Natural killer cell treated with Interleukin-12 subunit alpha and Interleukin-12 subunit beta and Interleukin-15 and Interleukin-18, amount 100 ng/mL, for 72 hours (primary cell): ENCODE measurements at regions not wholly inside any gene's neighbourhood (a gene's known extent, or its start where the extent isn't known, plus 50 kb on each side); places are given as distances from the start of the nearest gene placed in this dataset.

Source experiments
- ATAC-seq, 2 donors: fragments of 150-1000 bp; cut with Tn5 transposase in 1 of 2; sonication (Bioruptor Pico), chemical (Tn5 transposase) in 1 of 2; 2 replicates each; pipeline ENCODE4 v1.10.0; 2021
- DNase-seq: peaks from one replicate; pipeline ENCODE4 v3.0.0; 2022; ENCODE audit warnings: low spot score
- H3K27ac Mint-ChIP-seq, 2 donors: 1 replicate in 1 of 2; 2 replicates in 1 of 2; pipeline ENCODE4 v1.8.0; 2022; ENCODE audit warnings: mixed read lengths in 2 of 2, mild to moderate bottlenecking in 1 of 2, moderate library complexity in 1 of 2
- H3K27me3 Mint-ChIP-seq, 2 donors: 1 replicate in 1 of 2; 2 replicates in 1 of 2; pipeline ENCODE4 v1.8.0; 2022; ENCODE audit warnings: mixed read lengths in 2 of 2
- H3K36me3 Mint-ChIP-seq: one replicate; pipeline ENCODE4 v1.8.0; 2022; ENCODE audit warnings: mixed read lengths
- H3K4me1 Mint-ChIP-seq, 2 donors: 1 replicate in 1 of 2; 2 replicates in 1 of 2; pipeline ENCODE4 v1.8.0; 2022; ENCODE audit warnings: low read depth in 2 of 2, mixed read lengths in 2 of 2, mild to moderate bottlenecking in 1 of 2
- H3K4me3 Mint-ChIP-seq: one replicate; pipeline ENCODE4 v1.8.0; 2022; ENCODE audit warnings: mixed read lengths
- H3K9me3 Mint-ChIP-seq: 2 replicates; pipeline ENCODE4 v1.8.0; 2022; ENCODE audit warnings: mixed read lengths

GRCh38 chr7:19407270-19407669 is 262.0 kb upstream of the FERD3L start:
- DNase-seq = no peak
- H3K27ac Mint-ChIP-seq = no peak overlapping the region
- no peak overlapping the region for H3K4me3 Mint-ChIP-seq
- H3K27me3 Mint-ChIP-seq = peaks cover 0 to 4% of the 10 kb centered on the region in 2 donors
- no peaks in the 10 kb centered on the region for H3K36me3 Mint-ChIP-seq
- ATAC-seq = no peak
- no peaks in the 10 kb centered on the region for H3K9me3 Mint-ChIP-seq
- peaks cover 13 to 16% of the 10 kb centered on the region in 2 donors for H3K4me1 Mint-ChIP-seq

- Mint-ChIP-seq H3K9me3 (no peaks in the 10 kb centered on the region), H3K36me3 (no peaks in the 10 kb centered on the region), H3K27ac (no peak overlapping the region), H3K27me3 (no peaks in the 10 kb centered on the region), H3K4me1 (peaks cover 13 to 16% of the 10 kb centered on the region in 2 donors), H3K4me3 (peak overlapping the region; percentile 69)
- DNase-seq (no peak), ATAC-seq (no peak)
These were observed 260.3 kb upstream of the FERD3L start for GRCh38 chr7:19405541-19405940.

- H3K27ac Mint-ChIP-seq = no peak overlapping the region
- no peaks in the 10 kb centered on the region for H3K9me3 Mint-ChIP-seq
- H3K36me3 Mint-ChIP-seq = no peaks in the 10 kb centered on the region
- no peaks in the 10 kb centered on the region for H3K27me3 Mint-ChIP-seq
- peaks cover 13 to 16% of the 10 kb centered on the region in 2 donors for H3K4me1 Mint-ChIP-seq
- DNase-seq = peak; percentile 62
- peak; percentile 52 to 69 for ATAC-seq
- H3K4me3 Mint-ChIP-seq = peak overlapping the region; percentile 69
These were observed 259.7 kb upstream of the FERD3L start for GRCh38 chr7:19404912-19405329.

GRCh38 chr7:19403691-19404090 is 258.5 kb upstream of the FERD3L start:
- H3K36me3 Mint-ChIP-seq = no peaks in the 10 kb centered on the region
- no peaks in the 10 kb centered on the region for H3K9me3 Mint-ChIP-seq
- H3K27ac Mint-ChIP-seq = no peak overlapping the region
- H3K27me3 Mint-ChIP-seq = no peaks in the 10 kb centered on the region
- H3K4me1 Mint-ChIP-seq = peaks cover 15 to 18% of the 10 kb centered on the region in 2 donors
- ATAC-seq = no peak
- no peak for DNase-seq
- no peak overlapping the region for H3K4me3 Mint-ChIP-seq

- peaks cover 23 to 33% of the 10 kb centered on the region in 2 donors for H3K4me1 Mint-ChIP-seq
- H3K27me3 Mint-ChIP-seq = no peaks in the 10 kb centered on the region
- DNase-seq = no peak
These were observed 256.2 kb upstream of the FERD3L start for GRCh38 chr7:19401461-19401860.

GRCh38 chr7:19400758-19401254 is 255.6 kb upstream of the FERD3L start:
- Mint-ChIP-seq H3K4me3 (no peak overlapping the region), H3K27me3 (no peaks in the 10 kb centered on the region), H3K9me3 (no peaks in the 10 kb centered on the region), H3K4me1 (peaks cover 20 to 29% of the 10 kb centered on the region in 2 donors), H3K36me3 (no peaks in the 10 kb centered on the region), H3K27ac (no peak overlapping the region)
- DNase-seq = no peak
- no peak for ATAC-seq

More at GRCh38 chr7:19401461-19401860, 256.2 kb upstream of the FERD3L start:
- H3K27ac Mint-ChIP-seq = no peak overlapping the region
- no peaks in the 10 kb centered on the region for H3K36me3 Mint-ChIP-seq
- no peak overlapping the region for H3K4me3 Mint-ChIP-seq
- no peaks in the 10 kb centered on the region for H3K9me3 Mint-ChIP-seq
- no peak for ATAC-seq

GRCh38 chr7:19397911-19398310 is 252.7 kb upstream of the FERD3L start:
- H3K27me3 Mint-ChIP-seq = no peaks in the 10 kb centered on the region
- H3K27ac Mint-ChIP-seq = peak overlapping the region in 1 of 2 donors; percentile 34
- no peaks in the 10 kb centered on the region for H3K9me3 Mint-ChIP-seq
- H3K4me1 Mint-ChIP-seq = peaks cover 11 to 17% of the 10 kb centered on the region in 2 donors
- DNase-seq (no peak), ATAC-seq (peak in 1 of 2 donors; percentile 57)
- H3K4me3 Mint-ChIP-seq = peak overlapping the region; percentile 1
- H3K36me3 Mint-ChIP-seq = no peaks in the 10 kb centered on the region

- DNase-seq (no peak), ATAC-seq (no peak)
- no peak overlapping the region for H3K27ac Mint-ChIP-seq
- H3K27me3 Mint-ChIP-seq = no peaks in the 10 kb centered on the region
- no peak overlapping the region for H3K4me3 Mint-ChIP-seq
- H3K36me3 Mint-ChIP-seq = no peaks in the 10 kb centered on the region
- peaks cover 0 to under 1% of the 10 kb centered on the region in 2 donors for H3K4me1 Mint-ChIP-seq
- no peaks in the 10 kb centered on the region for H3K9me3 Mint-ChIP-seq
These were observed 247.0 kb upstream of the FERD3L start for GRCh38 chr7:19392246-19392645.

GRCh38 chr7:19390795-19391194 is 245.6 kb upstream of the FERD3L start:
- Mint-ChIP-seq H3K27ac (no peak overlapping the region), H3K4me3 (no peak overlapping the region), H3K4me1 (no peaks in the 10 kb centered on the region), H3K36me3 (no peaks in the 10 kb centered on the region), H3K27me3 (no peaks in the 10 kb centered on the region), H3K9me3 (no peaks in the 10 kb centered on the region)
- ATAC-seq (no peak), DNase-seq (no peak)

- Mint-ChIP-seq H3K9me3 (no peaks in the 10 kb centered on the region), H3K4me3 (no peak overlapping the region), H3K4me1 (peaks cover 3 to 5% of the 10 kb centered on the region in 2 donors), H3K27ac (no peak overlapping the region), H3K36me3 (no peaks in the 10 kb centered on the region), H3K27me3 (peaks cover 5 to 7% of the 10 kb centered on the region in 2 donors)
- ATAC-seq (no peak), DNase-seq (no peak)
These were observed 236.1 kb upstream of the FERD3L start for GRCh38 chr7:19381321-19381720.

GRCh38 chr7:19378345-19378714 is 233.1 kb upstream of the FERD3L start:
- no peaks in the 10 kb centered on the region for H3K9me3 Mint-ChIP-seq

GRCh38 chr7:19377611-19378344 is 232.6 kb upstream of the FERD3L start:
- Mint-ChIP-seq H3K36me3 (peaks cover 1% of the 10 kb centered on the region), H3K27me3 (peaks cover 2 to 7% of the 10 kb centered on the region in 2 donors), H3K4me1 (no peaks in the 10 kb centered on the region), H3K9me3 (no peaks in the 10 kb centered on the region), H3K4me3 (no peak overlapping the region), H3K27ac (no peak overlapping the region)
- ATAC-seq (no peak), DNase-seq (no peak)

More at GRCh38 chr7:19378345-19378714, 233.1 kb upstream of the FERD3L start:
- DNase-seq = no peak
- no peak for ATAC-seq
- Mint-ChIP-seq H3K27ac (no peak overlapping the region), H3K36me3 (no peaks in the 10 kb centered on the region), H3K4me3 (no peak overlapping the region), H3K27me3 (peaks cover 5 to 7% of the 10 kb centered on the region in 2 donors), H3K4me1 (peaks cover 3 to 5% of the 10 kb centered on the region in 2 donors)

GRCh38 chr7:19376538-19376937 is 231.3 kb upstream of the FERD3L start:
- Mint-ChIP-seq H3K9me3 (no peaks in the 10 kb centered on the region), H3K27me3 (peaks cover 2 to 7% of the 10 kb centered on the region in 2 donors), H3K27ac (no peak overlapping the region), H3K4me1 (no peaks in the 10 kb centered on the region), H3K4me3 (no peak overlapping the region), H3K36me3 (peaks cover 4% of the 10 kb centered on the region)
- DNase-seq (no peak), ATAC-seq (no peak)

- Mint-ChIP-seq H3K27ac (no peak overlapping the region), H3K27me3 (peaks cover 2 to 7% of the 10 kb centered on the region in 2 donors), H3K36me3 (peaks cover 4% of the 10 kb centered on the region), H3K4me1 (no peaks in the 10 kb centered on the region), H3K9me3 (no peaks in the 10 kb centered on the region), H3K4me3 (no peak overlapping the region)
- no peak for ATAC-seq
- no peak for DNase-seq
These were observed 230.8 kb upstream of the FERD3L start for GRCh38 chr7:19375976-19376375.
